ENCODE measurements at regions not wholly inside any gene's neighbourhood (a gene's known extent, or its start where the extent isn't known, plus 50 kb on each side); places are given as distances from the start of the nearest gene placed in this dataset.

DNA sequence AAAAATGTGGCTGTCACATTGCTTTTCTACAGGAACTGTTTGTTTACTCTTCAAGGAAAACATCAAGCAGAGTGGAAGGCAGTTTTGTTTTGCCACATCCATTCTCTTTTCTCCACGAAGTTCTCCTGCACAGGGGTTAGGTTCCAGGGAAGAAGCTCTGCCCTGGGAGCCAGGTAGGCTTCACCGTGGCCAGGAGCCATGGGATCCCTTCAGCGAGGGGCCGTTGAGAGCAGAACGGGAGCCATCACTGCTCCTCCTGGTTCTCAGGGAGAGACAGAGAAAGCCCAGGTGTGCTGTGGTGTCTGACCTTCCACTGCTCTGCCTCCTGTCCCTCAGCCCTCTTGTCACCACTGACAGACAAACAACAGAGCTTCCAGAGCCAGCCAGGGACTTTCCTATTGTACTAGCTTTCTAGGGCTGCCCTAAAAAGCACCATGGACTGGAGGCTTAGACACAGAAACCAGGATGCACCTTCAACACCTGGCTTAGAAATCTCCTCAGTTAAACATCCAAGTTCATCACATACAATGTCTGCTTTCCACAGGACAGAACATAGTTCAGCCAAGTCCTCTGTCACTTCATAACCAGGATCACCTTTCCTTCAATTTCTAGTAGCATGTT is 75.6 kb upstream of the SLC22A23 start:
- no peak for DNase-seq (ENCODE audit: low spot score)
- BruUV-seq (replicated peaks) = no TSS peak
- H3K36me3 ChIP-seq (ENCODE audit: insufficient read depth, low read length, poor library complexity, severe bottlenecking) = no peaks in the 10 kb centered on the region
- TF ChIP-seq, protein P1, sequence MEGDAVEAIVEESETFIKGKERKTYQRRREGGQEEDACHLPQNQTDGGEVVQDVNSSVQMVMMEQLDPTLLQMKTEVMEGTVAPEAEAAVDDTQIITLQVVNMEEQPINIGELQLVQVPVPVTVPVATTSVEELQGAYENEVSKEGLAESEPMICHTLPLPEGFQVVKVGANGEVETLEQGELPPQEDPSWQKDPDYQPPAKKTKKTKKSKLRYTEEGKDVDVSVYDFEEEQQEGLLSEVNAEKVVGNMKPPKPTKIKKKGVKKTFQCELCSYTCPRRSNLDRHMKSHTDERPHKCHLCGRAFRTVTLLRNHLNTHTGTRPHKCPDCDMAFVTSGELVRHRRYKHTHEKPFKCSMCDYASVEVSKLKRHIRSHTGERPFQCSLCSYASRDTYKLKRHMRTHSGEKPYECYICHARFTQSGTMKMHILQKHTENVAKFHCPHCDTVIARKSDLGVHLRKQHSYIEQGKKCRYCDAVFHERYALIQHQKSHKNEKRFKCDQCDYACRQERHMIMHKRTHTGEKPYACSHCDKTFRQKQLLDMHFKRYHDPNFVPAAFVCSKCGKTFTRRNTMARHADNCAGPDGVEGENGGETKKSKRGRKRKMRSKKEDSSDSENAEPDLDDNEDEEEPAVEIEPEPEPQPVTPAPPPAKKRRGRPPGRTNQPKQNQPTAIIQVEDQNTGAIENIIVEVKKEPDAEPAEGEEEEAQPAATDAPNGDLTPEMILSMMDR (conservative IDR thresholded peaks at IDR 0.05; ENCODE audit: low read depth, low read length) = no peak
- no peak for TF ChIP-seq EZH2 (IDR thresholded peaks at IDR 0.05; ENCODE audit: borderline replicate concordance, low read depth, low read length, poor library complexity, severe bottlenecking)
- no peaks in the 10 kb centered on the region for H3K27me3 ChIP-seq (replicated peaks; ENCODE audit: insufficient read depth, low read depth, low read length, poor library complexity)
- no peak overlapping the region for H3K27ac ChIP-seq (ENCODE audit: low read depth, low read length, poor library complexity, severe bottlenecking)
- no peak overlapping the region for H3K4me3 ChIP-seq (ENCODE audit: low read depth, low read length, poor library complexity, severe bottlenecking)
- intact Hi-C loops (cut with micrococcal nuclease; ENCODE audit: unreplicated experiment) = no loop called here
- H3K4me1 ChIP-seq (ENCODE audit: insufficient read depth, low read length, poor library complexity, severe bottlenecking) = no peaks in the 10 kb centered on the region
- POLR2A ChIA-PET (ENCODE audit: low non-redundant PET) = no interaction called here
- CTCF ChIA-PET = no interaction called here
- H3K9me3 ChIP-seq (ENCODE audit: low read depth, low read length, poor library complexity, severe bottlenecking) = no peaks in the 10 kb centered on the region

DNA sequence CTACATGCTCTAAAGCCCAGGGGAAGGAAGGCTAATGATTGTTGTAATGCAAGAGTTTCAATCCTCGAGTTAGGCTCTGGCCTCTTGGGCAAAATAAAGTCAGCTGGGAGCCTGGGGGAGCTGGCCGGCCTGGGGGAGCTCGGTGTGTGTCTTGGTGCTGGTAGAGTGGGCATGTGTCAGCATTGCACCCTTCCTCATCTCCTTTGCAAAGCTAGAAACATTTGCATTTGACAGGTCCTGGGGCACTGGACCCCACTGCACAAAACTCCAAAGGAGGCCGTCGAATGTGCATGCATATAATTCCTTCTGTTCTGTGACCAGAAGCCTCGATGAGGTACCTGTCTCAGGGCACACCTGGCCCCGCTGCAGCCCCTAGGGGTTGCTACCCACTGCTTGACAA is 74.6 kb upstream of the SLC22A23 start:
- no TSS peak for BruUV-seq (replicated peaks)
- no peaks in the 10 kb centered on the region for H3K27me3 ChIP-seq (replicated peaks; ENCODE audit: insufficient read depth, low read depth, low read length, poor library complexity)
- ChIA-PET CTCF (no interaction called here), POLR2A (ENCODE audit: low non-redundant PET) (no interaction called here)
- H3K4me3 ChIP-seq (ENCODE audit: low read depth, low read length, poor library complexity, severe bottlenecking) = no peak overlapping the region
- DNase-seq (ENCODE audit: low spot score) = no peak
- no peaks in the 10 kb centered on the region for H3K9me3 ChIP-seq (ENCODE audit: low read depth, low read length, poor library complexity, severe bottlenecking)
- intact Hi-C loops (cut with micrococcal nuclease; ENCODE audit: unreplicated experiment) = no loop called here
- no peaks in the 10 kb centered on the region for H3K36me3 ChIP-seq (ENCODE audit: insufficient read depth, low read length, poor library complexity, severe bottlenecking)
- H3K4me1 ChIP-seq (ENCODE audit: insufficient read depth, low read length, poor library complexity, severe bottlenecking) = no peaks in the 10 kb centered on the region
- no peak overlapping the region for H3K27ac ChIP-seq (ENCODE audit: low read depth, low read length, poor library complexity, severe bottlenecking)
- TF ChIP-seq, protein P1 (conservative IDR thresholded peaks at IDR 0.05; ENCODE audit: low read depth, low read length) = no peak
- no peak for TF ChIP-seq EZH2 (IDR thresholded peaks at IDR 0.05; ENCODE audit: borderline replicate concordance, low read depth, low read length, poor library complexity, severe bottlenecking)

DNA sequence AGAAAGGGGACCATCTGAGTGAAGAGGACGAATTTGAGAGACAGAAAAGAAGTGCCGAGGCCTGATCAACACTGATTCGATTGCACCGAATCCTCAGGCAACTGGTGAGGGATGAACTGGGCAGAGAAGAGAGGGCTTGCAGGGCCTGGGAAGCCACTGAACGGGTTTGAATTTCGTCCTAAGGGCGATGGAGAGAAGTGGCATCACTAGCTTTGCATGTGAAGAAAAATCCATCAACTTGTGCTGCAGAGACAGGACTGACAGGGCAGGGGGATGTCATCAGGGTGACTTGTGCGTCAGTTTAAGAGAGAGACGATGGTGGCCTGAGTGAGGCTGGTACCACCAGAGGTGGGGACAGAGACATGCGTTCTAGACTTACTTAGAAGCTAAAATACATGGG is 73.7 kb upstream of the SLC22A23 start:
- POLR2A ChIA-PET (ENCODE audit: low non-redundant PET) = no interaction called here
- Histone ChIP-seq H3K4me1 (ENCODE audit: insufficient read depth, low read length, poor library complexity, severe bottlenecking) (no peaks in the 10 kb centered on the region), H3K36me3 (ENCODE audit: insufficient read depth, low read length, poor library complexity, severe bottlenecking) (no peaks in the 10 kb centered on the region), H3K27me3 (replicated peaks; ENCODE audit: insufficient read depth, low read depth, low read length, poor library complexity) (no peaks in the 10 kb centered on the region), H3K9me3 (ENCODE audit: low read depth, low read length, poor library complexity, severe bottlenecking) (no peaks in the 10 kb centered on the region), H3K27ac (ENCODE audit: low read depth, low read length, poor library complexity, severe bottlenecking) (no peak overlapping the region), H3K4me3 (ENCODE audit: low read depth, low read length, poor library complexity, severe bottlenecking) (no peak overlapping the region)
- CTCF ChIA-PET = no interaction called here
- BruUV-seq (replicated peaks) = no TSS peak
- DNase-seq (ENCODE audit: low spot score) = no peak
- intact Hi-C loops (cut with micrococcal nuclease; ENCODE audit: unreplicated experiment) = no loop called here
- TF ChIP-seq EZH2 (IDR thresholded peaks at IDR 0.05; ENCODE audit: borderline replicate concordance, low read depth, low read length, poor library complexity, severe bottlenecking) = no peak

DNA sequence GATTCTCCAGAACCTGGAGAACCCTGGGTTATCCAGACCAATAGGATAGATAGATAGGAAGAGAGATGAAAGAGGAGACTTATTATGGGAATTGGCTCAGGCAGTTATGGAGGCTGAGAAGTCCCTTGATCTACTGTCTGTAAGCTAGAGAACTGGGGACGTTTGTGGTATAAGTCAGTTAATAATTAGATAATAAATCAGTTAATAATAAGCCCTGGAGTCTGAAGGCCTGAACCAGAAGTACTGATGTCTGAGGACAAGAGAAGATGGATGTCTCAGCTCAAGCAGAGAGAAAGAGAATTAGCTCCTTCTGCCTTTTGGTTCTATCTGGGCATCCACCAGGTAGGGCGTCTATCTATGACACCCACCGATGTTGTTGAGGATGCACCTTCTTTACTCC is 72.9 kb upstream of the SLC22A23 start:
- intact Hi-C loops (cut with micrococcal nuclease; ENCODE audit: unreplicated experiment) = loop anchor here (10.0 kb wide), 1 partner anchor 195 kb away; no protein-coding TSS in a partner anchor
- BruUV-seq (replicated peaks) = no TSS peak
- H3K27me3 ChIP-seq (replicated peaks; ENCODE audit: insufficient read depth, low read depth, low read length, poor library complexity) = no peaks in the 10 kb centered on the region
- H3K4me3 ChIP-seq (ENCODE audit: low read depth, low read length, poor library complexity, severe bottlenecking) = no peak overlapping the region
- CTCF ChIA-PET = no interaction called here
- no peaks in the 10 kb centered on the region for H3K4me1 ChIP-seq (ENCODE audit: insufficient read depth, low read length, poor library complexity, severe bottlenecking)
- TF ChIP-seq, protein P1 (conservative IDR thresholded peaks at IDR 0.05; ENCODE audit: low read depth, low read length) = no peak
- no peak for TF ChIP-seq EZH2 (IDR thresholded peaks at IDR 0.05; ENCODE audit: borderline replicate concordance, low read depth, low read length, poor library complexity, severe bottlenecking)
- POLR2A ChIA-PET (ENCODE audit: low non-redundant PET) = no interaction called here
- no peak for DNase-seq (ENCODE audit: low spot score)
- H3K27ac ChIP-seq (ENCODE audit: low read depth, low read length, poor library complexity, severe bottlenecking) = no peak overlapping the region
- H3K9me3 ChIP-seq (ENCODE audit: low read depth, low read length, poor library complexity, severe bottlenecking) = no peaks in the 10 kb centered on the region
- H3K36me3 ChIP-seq (ENCODE audit: insufficient read depth, low read length, poor library complexity, severe bottlenecking) = no peaks in the 10 kb centered on the region
